HEK293 (cell line): ENCODE measurements at regions not wholly inside any gene's neighbourhood (a gene's known extent, or its start where the extent isn't known, plus 50 kb on each side); places are given as distances from the start of the nearest gene placed in this dataset.

Experiments used
- PATZ1 ChIP-seq: fragments of 450-650 bp; formaldehyde crosslinking; IDR thresholded peaks from 2 replicates; pipeline ENCODE4 v1.5.1; 2016; ENCODE audit warnings: missing biosample characterization, missing genetic modification characterization
- SP2 ChIP-seq: fragments of 450-650 bp; formaldehyde crosslinking; IDR thresholded peaks from 2 replicates; pipeline ENCODE4 v1.5.1; 2016; ENCODE audit warnings: missing biosample characterization, missing genetic modification characterization
- ZBTB48 ChIP-seq: fragments of 450-650 bp; formaldehyde crosslinking; IDR thresholded peaks from 2 replicates; pipeline ENCODE4 v1.5.1; 2016; ENCODE audit warnings: missing biosample characterization, missing genetic modification characterization
- ZBTB49 ChIP-seq: fragments of 450-650 bp; formaldehyde crosslinking; IDR thresholded peaks from 2 replicates; pipeline ENCODE4 v1.5.1; 2016; ENCODE audit warnings: missing biosample characterization, missing genetic modification characterization, low read depth
- ZEB2 ChIP-seq: fragments of 450-650 bp; formaldehyde crosslinking; IDR thresholded peaks from 2 replicates; pipeline ENCODE4 v1.5.1; 2016; ENCODE audit warnings: missing biosample characterization, missing genetic modification characterization
- ZNF132 ChIP-seq: fragments of 450-650 bp; formaldehyde crosslinking; IDR thresholded peaks from 2 replicates; pipeline ENCODE4 v1.5.1; 2017; ENCODE audit warnings: missing biosample characterization, missing genetic modification characterization, borderline replicate concordance
- ZNF501 ChIP-seq: fragments of 450-650 bp; formaldehyde crosslinking; IDR thresholded peaks from 2 replicates; pipeline ENCODE4 v1.5.1; 2016; ENCODE audit warnings: missing biosample characterization, missing genetic modification characterization
- ZNF639 ChIP-seq: fragments of 450-650 bp; formaldehyde crosslinking; IDR thresholded peaks from 2 replicates; pipeline ENCODE4 v1.5.1; 2016; ENCODE audit warnings: missing biosample characterization, missing genetic modification characterization
- TF ChIP-seq, protein P1 (sequence below): fragments of 450-650 bp; formaldehyde crosslinking; IDR thresholded peaks from 2 replicates; pipeline ENCODE4 v1.5.1; 2016; ENCODE audit warnings: missing biosample characterization, missing genetic modification characterization

DNA sequence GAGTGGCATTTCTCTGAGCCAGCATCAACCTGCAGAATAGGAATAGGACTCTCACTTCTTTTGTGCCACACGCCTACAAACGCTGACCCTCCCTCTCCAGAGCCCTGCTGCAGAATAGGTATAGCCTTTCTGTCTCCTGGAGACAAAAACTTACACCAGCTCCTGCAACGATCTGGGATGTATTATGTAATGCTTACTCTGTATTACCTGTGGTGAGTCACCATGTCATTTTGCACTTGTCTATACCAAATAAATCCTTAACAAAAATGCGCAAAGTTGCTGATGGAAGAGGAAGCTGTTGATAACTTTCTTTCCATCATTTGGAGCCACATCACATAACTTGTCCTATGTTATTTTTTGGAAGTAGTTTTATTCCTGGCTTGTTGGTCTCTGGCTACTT is 155.8 kb upstream of the FNDC3A start:
- TF ChIP-seq ZBTB49 (tag by site-specific recombination) (no peak), SP2 (tag by site-specific recombination) (no peak), ZNF501 (tag by site-specific recombination) (no peak), ZBTB48 (no peak), PATZ1 (tag by site-specific recombination) (no peak), ZNF639 (tag by site-specific recombination) (no peak), ZEB2 (tag by site-specific recombination) (no peak), ZNF132 (no peak)
- TF ChIP-seq, protein P1, sequence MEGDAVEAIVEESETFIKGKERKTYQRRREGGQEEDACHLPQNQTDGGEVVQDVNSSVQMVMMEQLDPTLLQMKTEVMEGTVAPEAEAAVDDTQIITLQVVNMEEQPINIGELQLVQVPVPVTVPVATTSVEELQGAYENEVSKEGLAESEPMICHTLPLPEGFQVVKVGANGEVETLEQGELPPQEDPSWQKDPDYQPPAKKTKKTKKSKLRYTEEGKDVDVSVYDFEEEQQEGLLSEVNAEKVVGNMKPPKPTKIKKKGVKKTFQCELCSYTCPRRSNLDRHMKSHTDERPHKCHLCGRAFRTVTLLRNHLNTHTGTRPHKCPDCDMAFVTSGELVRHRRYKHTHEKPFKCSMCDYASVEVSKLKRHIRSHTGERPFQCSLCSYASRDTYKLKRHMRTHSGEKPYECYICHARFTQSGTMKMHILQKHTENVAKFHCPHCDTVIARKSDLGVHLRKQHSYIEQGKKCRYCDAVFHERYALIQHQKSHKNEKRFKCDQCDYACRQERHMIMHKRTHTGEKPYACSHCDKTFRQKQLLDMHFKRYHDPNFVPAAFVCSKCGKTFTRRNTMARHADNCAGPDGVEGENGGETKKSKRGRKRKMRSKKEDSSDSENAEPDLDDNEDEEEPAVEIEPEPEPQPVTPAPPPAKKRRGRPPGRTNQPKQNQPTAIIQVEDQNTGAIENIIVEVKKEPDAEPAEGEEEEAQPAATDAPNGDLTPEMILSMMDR: no peak
